SK-N-SH treated with all-trans-retinoic acid at 6 μM for 48 hours (cell line): ENCODE measurements at regions not wholly inside any gene's neighbourhood (a gene's known extent, or its start where the extent isn't known, plus 50 kb on each side); places are given as distances from the start of the nearest gene placed in this dataset.

ENCODE experiments used
- ATAC-seq: fragments of 200-7000 bp; cut with Tn5 transposase; 3 replicates; pipeline ENCODE4 v1.9.1; 2020; ENCODE audit warnings: mild to moderate bottlenecking, moderate library complexity
- ARNTL ChIP-seq: fragments of 450-650 bp; formaldehyde crosslinking; IDR thresholded peaks from 2 replicates; pipeline ENCODE4 v1.5.0; 2020; ENCODE audit warnings: low read depth, mild to moderate bottlenecking, moderate library complexity, borderline replicate concordance
- BACH2 ChIP-seq: fragments of 250-450 bp; sonication (Bioruptor Pico); IDR thresholded peaks from 2 replicates; pipeline ENCODE4 v1.9.0; 2021; ENCODE audit warnings: mild to moderate bottlenecking, borderline replicate concordance
- CSDC2 ChIP-seq: fragments of 250-450 bp; sonication (Bioruptor Pico); IDR thresholded peaks from 2 replicates; pipeline ENCODE4 v1.5.0; 2020; ENCODE audit warnings: mild to moderate bottlenecking, moderate library complexity
- ESRRG ChIP-seq: fragments of 250-450 bp; sonication (Bioruptor Pico); IDR thresholded peaks from 2 replicates; pipeline ENCODE4 v1.6.1; 2021; ENCODE audit warnings: mild to moderate bottlenecking
- GLIS3 ChIP-seq: fragments of 250-450 bp; sonication (Bioruptor Pico); IDR thresholded peaks from 2 replicates; pipeline ENCODE4 v1.5.0; 2020; ENCODE audit warnings: mild to moderate bottlenecking, moderate library complexity
- OSR1 ChIP-seq: fragments of 250-450 bp; sonication (Bioruptor Pico); IDR thresholded peaks from 2 replicates; pipeline ENCODE4 v1.8.0; 2022; ENCODE audit warnings: moderate library complexity, mild to moderate bottlenecking, inconsistent platforms
- PPARA ChIP-seq: fragments of 250-450 bp; sonication (Bioruptor Pico); IDR thresholded peaks from 2 replicates; pipeline ENCODE4 v1.5.0; 2020; ENCODE audit warnings: mild to moderate bottlenecking, borderline replicate concordance
- RARB ChIP-seq: fragments of 250-450 bp; sonication (Bioruptor Pico); IDR thresholded peaks from 2 replicates; pipeline ENCODE4 v1.8.0; 2021; ENCODE audit warnings: mild to moderate bottlenecking, moderate library complexity
- SNAI2 ChIP-seq: fragments of 250-450 bp; sonication (Bioruptor Pico); IDR thresholded peaks from 2 replicates; pipeline ENCODE4 v1.5.0; 2020; ENCODE audit warnings: mild to moderate bottlenecking, moderate library complexity
- TCF4 ChIP-seq: fragments of 250-450 bp; sonication (Bioruptor Pico); IDR thresholded peaks from 2 replicates; pipeline ENCODE4 v1.8.0; 2021; ENCODE audit warnings: mild to moderate bottlenecking, moderate library complexity, borderline replicate concordance
- TOX ChIP-seq: fragments of 250-450 bp; sonication (Bioruptor Pico); IDR thresholded peaks from 2 replicates; pipeline ENCODE4 v1.8.0; 2021; ENCODE audit warnings: mild to moderate bottlenecking, moderate library complexity, borderline replicate concordance
- ZFP3 ChIP-seq: fragments of 250-450 bp; sonication (Bioruptor Pico); IDR thresholded peaks from 2 replicates; pipeline ENCODE4 v1.5.0; 2020; ENCODE audit warnings: mild to moderate bottlenecking, moderate library complexity
- ZFP30 ChIP-seq: fragments of 450-650 bp; formaldehyde crosslinking; IDR thresholded peaks from 2 replicates; pipeline ENCODE4 v1.5.0; 2022; ENCODE audit warnings: mild to moderate bottlenecking, moderate library complexity
- ZNF565 ChIP-seq: fragments of 450-650 bp; formaldehyde crosslinking; conservative IDR thresholded peaks from 2 replicates; pipeline ENCODE4 v1.5.0; 2020; ENCODE audit warnings: low read depth, mild to moderate bottlenecking, moderate library complexity
- ZNF70 ChIP-seq: fragments of 450-650 bp; formaldehyde crosslinking; IDR thresholded peaks from 2 replicates; pipeline ENCODE4 v1.5.0; 2020; ENCODE audit warnings: mild to moderate bottlenecking, moderate library complexity
- ZNF8 ChIP-seq: fragments of 450-650 bp; formaldehyde crosslinking; IDR thresholded peaks from 2 replicates; pipeline ENCODE4 v1.5.0; 2020; ENCODE audit warnings: mild to moderate bottlenecking, moderate library complexity
- TF ChIP-seq, protein P1 (sequence below): fragments of 250-450 bp; sonication (Bioruptor Pico); IDR thresholded peaks from 2 replicates; pipeline ENCODE4 v1.5.0; 2020; ENCODE audit warnings: mild to moderate bottlenecking, moderate library complexity
- TF ChIP-seq, protein P2 (sequence below): fragments of 250-450 bp; sonication (Bioruptor Pico); IDR thresholded peaks from 2 replicates; pipeline ENCODE4 v1.5.1; 2021; ENCODE audit warnings: mild to moderate bottlenecking, moderate library complexity
- TF ChIP-seq, protein P3 (sequence below): fragments of 250-450 bp; sonication (Bioruptor Pico); IDR thresholded peaks from 2 replicates; pipeline ENCODE4 v1.8.0; 2021; ENCODE audit warnings: low read depth, mild to moderate bottlenecking, moderate library complexity, borderline replicate concordance
- TF ChIP-seq, protein P4 (sequence below): fragments of 250-450 bp; sonication (Bioruptor Pico); IDR thresholded peaks from 2 replicates; pipeline ENCODE4 v1.5.1; 2020; ENCODE audit warnings: low read depth, mild to moderate bottlenecking, moderate library complexity

DNA sequence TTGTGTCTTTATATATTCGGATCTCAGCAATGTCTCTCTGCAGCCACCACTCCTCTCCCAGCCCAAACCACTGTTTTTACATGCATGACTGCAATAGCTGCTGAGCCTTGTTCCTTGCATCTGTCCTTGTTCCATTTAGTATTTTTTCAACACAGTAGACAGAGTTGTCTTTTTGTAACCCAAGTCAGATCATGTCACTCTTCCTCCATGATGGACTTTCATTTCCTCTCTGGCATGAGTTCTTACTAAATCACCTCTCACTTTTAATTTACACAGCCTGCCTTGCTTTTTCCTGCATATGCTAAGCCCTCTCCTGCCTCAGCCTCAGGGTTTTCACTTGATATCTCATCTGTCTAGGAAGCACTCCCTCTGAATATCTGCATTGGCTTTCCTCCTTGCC lies 353.2 kb downstream of the HGF start (continued):
- TF ChIP-seq OSR1 (CRISPR knock-in tag): no peak
- TF ChIP-seq, protein P1, sequence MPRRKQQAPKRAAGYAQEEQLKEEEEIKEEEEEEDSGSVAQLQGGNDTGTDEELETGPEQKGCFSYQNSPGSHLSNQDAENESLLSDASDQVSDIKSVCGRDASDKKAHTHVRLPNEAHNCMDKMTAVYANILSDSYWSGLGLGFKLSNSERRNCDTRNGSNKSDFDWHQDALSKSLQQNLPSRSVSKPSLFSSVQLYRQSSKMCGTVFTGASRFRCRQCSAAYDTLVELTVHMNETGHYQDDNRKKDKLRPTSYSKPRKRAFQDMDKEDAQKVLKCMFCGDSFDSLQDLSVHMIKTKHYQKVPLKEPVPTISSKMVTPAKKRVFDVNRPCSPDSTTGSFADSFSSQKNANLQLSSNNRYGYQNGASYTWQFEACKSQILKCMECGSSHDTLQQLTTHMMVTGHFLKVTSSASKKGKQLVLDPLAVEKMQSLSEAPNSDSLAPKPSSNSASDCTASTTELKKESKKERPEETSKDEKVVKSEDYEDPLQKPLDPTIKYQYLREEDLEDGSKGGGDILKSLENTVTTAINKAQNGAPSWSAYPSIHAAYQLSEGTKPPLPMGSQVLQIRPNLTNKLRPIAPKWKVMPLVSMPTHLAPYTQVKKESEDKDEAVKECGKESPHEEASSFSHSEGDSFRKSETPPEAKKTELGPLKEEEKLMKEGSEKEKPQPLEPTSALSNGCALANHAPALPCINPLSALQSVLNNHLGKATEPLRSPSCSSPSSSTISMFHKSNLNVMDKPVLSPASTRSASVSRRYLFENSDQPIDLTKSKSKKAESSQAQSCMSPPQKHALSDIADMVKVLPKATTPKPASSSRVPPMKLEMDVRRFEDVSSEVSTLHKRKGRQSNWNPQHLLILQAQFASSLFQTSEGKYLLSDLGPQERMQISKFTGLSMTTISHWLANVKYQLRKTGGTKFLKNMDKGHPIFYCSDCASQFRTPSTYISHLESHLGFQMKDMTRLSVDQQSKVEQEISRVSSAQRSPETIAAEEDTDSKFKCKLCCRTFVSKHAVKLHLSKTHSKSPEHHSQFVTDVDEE (CRISPR knock-in tag): no peak
- no peak for TF ChIP-seq ZNF70 (CRISPR knock-in tag)

DNA sequence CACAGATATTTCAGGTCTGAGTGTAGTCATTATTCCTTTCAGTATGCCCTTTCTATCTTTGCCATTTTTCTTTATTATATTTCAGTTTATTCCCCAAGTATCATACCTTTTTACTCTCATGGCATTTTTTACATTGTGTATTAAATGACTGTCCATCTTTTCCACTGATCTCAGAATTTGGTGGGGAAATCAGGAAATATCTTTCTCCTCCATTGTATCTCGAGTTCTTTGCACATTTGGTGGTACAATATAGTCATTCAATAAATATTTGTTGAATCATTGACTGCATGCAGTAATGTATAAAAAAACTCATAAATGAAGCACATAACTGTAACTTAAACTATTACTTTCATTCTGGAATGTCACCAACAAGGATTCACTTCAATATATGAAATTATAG lies 354.7 kb downstream of the HGF start:
- TF ChIP-seq TOX (CRISPR knock-in tag): no peak
- no peak for TF ChIP-seq RARB
- no peak for TF ChIP-seq CSDC2 (CRISPR knock-in tag)
- TF ChIP-seq, protein P2, sequence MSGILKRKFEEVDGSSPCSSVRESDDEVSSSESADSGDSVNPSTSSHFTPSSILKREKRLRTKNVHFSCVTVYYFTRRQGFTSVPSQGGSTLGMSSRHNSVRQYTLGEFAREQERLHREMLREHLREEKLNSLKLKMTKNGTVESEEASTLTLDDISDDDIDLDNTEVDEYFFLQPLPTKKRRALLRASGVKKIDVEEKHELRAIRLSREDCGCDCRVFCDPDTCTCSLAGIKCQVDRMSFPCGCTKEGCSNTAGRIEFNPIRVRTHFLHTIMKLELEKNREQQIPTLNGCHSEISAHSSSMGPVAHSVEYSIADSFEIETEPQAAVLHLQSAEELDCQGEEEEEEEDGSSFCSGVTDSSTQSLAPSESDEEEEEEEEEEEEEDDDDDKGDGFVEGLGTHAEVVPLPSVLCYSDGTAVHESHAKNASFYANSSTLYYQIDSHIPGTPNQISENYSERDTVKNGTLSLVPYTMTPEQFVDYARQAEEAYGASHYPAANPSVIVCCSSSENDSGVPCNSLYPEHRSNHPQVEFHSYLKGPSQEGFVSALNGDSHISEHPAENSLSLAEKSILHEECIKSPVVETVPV (CRISPR knock-in tag): no peak
- no peak for TF ChIP-seq BACH2 (CRISPR knock-in tag)
- TF ChIP-seq SNAI2: no peak
- no peak for TF ChIP-seq ESRRG
- TF ChIP-seq ZFP30 (CRISPR knock-in tag): no peak
- no peak for TF ChIP-seq ZNF70 (CRISPR knock-in tag)
- TF ChIP-seq, protein P3, sequence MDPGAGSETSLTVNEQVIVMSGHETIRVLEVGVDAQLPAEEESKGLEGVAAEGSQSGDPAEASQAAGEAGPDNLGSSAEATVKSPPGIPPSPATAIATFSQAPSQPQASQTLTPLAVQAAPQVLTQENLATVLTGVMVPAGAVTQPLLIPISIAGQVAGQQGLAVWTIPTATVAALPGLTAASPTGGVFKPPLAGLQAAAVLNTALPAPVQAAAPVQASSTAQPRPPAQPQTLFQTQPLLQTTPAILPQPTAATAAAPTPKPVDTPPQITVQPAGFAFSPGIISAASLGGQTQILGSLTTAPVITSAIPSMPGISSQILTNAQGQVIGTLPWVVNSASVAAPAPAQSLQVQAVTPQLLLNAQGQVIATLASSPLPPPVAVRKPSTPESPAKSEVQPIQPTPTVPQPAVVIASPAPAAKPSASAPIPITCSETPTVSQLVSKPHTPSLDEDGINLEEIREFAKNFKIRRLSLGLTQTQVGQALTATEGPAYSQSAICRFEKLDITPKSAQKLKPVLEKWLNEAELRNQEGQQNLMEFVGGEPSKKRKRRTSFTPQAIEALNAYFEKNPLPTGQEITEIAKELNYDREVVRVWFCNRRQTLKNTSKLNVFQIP: no peak
- TF ChIP-seq ARNTL: no peak
- no peak for TF ChIP-seq OSR1 (CRISPR knock-in tag)
- TF ChIP-seq, protein P1 (CRISPR knock-in tag): no peak
- no peak for TF ChIP-seq ZNF565 (CRISPR knock-in tag)
- no peak for TF ChIP-seq ZNF8 (CRISPR knock-in tag)
- TF ChIP-seq PPARA: no peak
- no peak for TF ChIP-seq ZFP3 (CRISPR knock-in tag)
- no peak for ATAC-seq

DNA sequence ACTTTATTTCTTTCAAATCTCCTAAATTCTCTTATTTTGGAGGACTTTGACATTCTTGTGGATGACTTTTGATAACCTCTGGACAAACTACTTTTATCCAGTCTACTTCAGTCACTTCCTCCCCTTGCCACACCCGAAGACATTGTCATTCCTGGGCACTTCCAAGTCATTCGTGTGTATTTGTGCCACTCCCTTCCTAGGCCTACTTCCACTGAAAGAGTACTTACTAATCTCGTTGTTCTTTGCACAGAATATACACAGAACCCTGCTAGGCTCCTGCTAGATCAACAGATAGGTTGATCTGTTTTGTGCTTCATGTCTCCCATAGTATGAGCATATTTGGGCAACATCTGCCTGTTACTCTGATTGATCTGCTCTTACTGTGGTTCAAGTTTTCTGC lies 355.4 kb downstream of the HGF start:
- TF ChIP-seq ESRRG (no peak), ZFP3 (CRISPR knock-in tag) (no peak), GLIS3 (CRISPR knock-in tag) (no peak), TCF4 (CRISPR knock-in tag) (no peak), ZFP30 (CRISPR knock-in tag) (no peak), ZNF70 (CRISPR knock-in tag) (no peak), SNAI2 (no peak), ZNF8 (CRISPR knock-in tag) (no peak), OSR1 (CRISPR knock-in tag) (no peak)
- TF ChIP-seq, protein P1 (CRISPR knock-in tag): no peak
- TF ChIP-seq, protein P3: no peak
- TF ChIP-seq, protein P4, sequence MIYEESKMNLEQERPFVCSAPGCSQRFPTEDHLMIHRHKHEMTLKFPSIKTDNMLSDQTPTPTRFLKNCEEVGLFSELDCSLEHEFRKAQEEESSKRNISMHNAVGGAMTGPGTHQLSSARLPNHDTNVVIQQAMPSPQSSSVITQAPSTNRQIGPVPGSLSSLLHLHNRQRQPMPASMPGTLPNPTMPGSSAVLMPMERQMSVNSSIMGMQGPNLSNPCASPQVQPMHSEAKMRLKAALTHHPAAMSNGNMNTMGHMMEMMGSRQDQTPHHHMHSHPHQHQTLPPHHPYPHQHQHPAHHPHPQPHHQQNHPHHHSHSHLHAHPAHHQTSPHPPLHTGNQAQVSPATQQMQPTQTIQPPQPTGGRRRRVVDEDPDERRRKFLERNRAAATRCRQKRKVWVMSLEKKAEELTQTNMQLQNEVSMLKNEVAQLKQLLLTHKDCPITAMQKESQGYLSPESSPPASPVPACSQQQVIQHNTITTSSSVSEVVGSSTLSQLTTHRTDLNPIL (CRISPR knock-in tag): no peak
- no peak for ATAC-seq
